Osteocyte (in vitro differentiated cells): ENCODE measurements at regions not wholly inside any gene's neighbourhood (a gene's known extent, or its start where the extent isn't known, plus 50 kb on each side); places are given as distances from the start of the nearest gene placed in this dataset.

Experiments
- DNase-seq: peaks from one replicate; pipeline ENCODE4 v3.0.0; 2021; ENCODE audit warnings: mixed read lengths; ENCODE audit not compliant: unreplicated experiment; ENCODE audit errors: extremely low spot score
- H3K27ac Mint-ChIP-seq: one replicate; pipeline ENCODE4 v1.8.0; 2021; ENCODE audit warnings: mild to moderate bottlenecking, mixed read lengths; ENCODE audit not compliant: unreplicated experiment
- H3K27me3 Mint-ChIP-seq: one replicate; pipeline ENCODE4 v1.8.0; 2021; ENCODE audit warnings: mixed read lengths; ENCODE audit not compliant: unreplicated experiment
- H3K36me3 Mint-ChIP-seq: one replicate; pipeline ENCODE4 v1.8.0; 2021; ENCODE audit warnings: mixed read lengths; ENCODE audit not compliant: unreplicated experiment
- H3K4me1 Mint-ChIP-seq: one replicate; pipeline ENCODE4 v1.8.0; 2021; ENCODE audit warnings: mixed read lengths; ENCODE audit not compliant: unreplicated experiment
- H3K4me3 Mint-ChIP-seq: one replicate; pipeline ENCODE4 v1.8.0; 2021; ENCODE audit warnings: mild to moderate bottlenecking, moderate library complexity, mixed read lengths; ENCODE audit not compliant: unreplicated experiment
- H3K9me3 Mint-ChIP-seq: one replicate; pipeline ENCODE4 v1.8.0; 2021; ENCODE audit warnings: mixed read lengths; ENCODE audit not compliant: unreplicated experiment
- TF ChIP-seq, protein P1 (sequence below): fragments of 200-600 bp; sonication (generic); IDR thresholded peaks from 2 replicates; pipeline ENCODE4 v1.5.0; 2021; ENCODE audit warnings: antibody characterized with exemption, mild to moderate bottlenecking, moderate library complexity

DNA sequence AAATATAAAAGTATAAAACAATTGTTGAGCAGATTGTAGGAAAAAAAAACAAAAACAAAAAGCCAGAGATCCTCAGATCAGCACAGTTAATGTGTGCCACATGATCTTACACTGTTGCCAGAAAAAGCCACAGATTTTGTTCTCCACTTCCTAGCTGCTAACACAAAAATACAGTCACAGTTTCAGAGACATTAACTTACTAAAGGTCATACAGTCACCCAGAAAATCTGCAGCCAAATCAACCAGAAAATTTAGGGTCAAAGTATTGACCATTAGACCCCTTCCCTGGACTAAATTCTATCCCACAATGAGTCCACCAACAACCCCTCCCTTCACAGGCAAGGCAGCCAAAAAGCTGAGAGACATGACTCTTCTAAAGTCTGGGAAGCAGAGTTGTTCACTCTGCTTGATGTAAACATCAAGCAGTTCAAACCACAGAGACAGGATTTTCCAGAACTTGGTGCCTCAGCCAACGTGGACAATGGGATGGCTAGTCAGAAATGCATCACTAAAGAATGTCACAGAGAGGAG is 59.1 kb downstream of the SST start:
- H3K9me3 Mint-ChIP-seq, result no peaks in the 10 kb centered on the region
- H3K4me1 Mint-ChIP-seq, result peaks cover 14% of the 10 kb centered on the region
- TF ChIP-seq, protein P1, sequence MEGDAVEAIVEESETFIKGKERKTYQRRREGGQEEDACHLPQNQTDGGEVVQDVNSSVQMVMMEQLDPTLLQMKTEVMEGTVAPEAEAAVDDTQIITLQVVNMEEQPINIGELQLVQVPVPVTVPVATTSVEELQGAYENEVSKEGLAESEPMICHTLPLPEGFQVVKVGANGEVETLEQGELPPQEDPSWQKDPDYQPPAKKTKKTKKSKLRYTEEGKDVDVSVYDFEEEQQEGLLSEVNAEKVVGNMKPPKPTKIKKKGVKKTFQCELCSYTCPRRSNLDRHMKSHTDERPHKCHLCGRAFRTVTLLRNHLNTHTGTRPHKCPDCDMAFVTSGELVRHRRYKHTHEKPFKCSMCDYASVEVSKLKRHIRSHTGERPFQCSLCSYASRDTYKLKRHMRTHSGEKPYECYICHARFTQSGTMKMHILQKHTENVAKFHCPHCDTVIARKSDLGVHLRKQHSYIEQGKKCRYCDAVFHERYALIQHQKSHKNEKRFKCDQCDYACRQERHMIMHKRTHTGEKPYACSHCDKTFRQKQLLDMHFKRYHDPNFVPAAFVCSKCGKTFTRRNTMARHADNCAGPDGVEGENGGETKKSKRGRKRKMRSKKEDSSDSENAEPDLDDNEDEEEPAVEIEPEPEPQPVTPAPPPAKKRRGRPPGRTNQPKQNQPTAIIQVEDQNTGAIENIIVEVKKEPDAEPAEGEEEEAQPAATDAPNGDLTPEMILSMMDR, result no peak
- no peak overlapping the region for H3K4me3 Mint-ChIP-seq
- DNase-seq, result no peak
- H3K27me3 Mint-ChIP-seq, result peaks cover 37% of the 10 kb centered on the region
- no peaks in the 10 kb centered on the region for H3K36me3 Mint-ChIP-seq
- peak overlapping the region; percentile 55 for H3K27ac Mint-ChIP-seq

DNA sequence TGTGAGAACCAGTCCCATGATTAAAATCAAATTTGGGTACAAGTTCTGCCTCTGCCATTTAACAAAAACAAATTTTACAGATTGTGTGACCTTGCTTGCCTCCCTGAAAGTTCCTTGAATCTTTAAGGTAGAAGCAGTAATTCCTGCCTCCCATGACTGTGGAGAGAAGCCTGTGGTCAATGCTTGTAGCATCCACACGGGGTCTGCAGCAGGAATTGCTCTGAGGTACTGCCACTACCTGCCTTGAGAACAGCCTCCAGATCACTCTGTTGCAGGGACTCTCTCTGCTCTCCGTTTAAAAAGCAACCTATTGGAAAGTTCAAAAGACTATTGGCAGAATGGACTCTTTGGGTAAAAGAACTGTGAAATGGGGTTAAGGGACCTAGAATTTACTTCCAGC is 75.9 kb downstream of the SST start:
- Mint-ChIP-seq H3K4me3 (no peak overlapping the region), H3K27me3 (peaks cover 54% of the 10 kb centered on the region), H3K36me3 (no peaks in the 10 kb centered on the region), H3K9me3 (no peaks in the 10 kb centered on the region), H3K27ac (no peak overlapping the region), H3K4me1 (peaks cover 18% of the 10 kb centered on the region)
- TF ChIP-seq, protein P1, result no peak
- DNase-seq, result no peak

DNA sequence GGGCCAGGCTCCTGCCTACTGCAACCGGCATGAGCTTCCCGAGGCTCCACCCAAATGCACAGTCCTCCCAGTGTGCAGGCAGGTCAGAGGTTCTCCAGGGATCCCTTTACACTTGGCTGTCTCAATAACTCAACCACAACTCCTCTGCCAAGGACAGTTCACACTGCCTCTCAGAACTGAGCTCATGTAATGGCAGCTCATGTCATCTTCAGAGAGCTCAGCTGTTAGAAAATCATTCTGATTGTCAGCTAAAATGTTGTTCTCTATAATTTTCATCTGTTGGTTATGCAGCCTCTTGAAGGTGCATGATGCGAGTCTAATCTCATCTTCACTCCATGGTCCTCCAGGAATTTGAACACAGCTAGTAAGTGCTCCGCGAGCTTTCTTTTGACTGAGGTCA is 76.7 kb downstream of the SST start:
- Mint-ChIP-seq H3K9me3 (no peaks in the 10 kb centered on the region), H3K36me3 (no peaks in the 10 kb centered on the region), H3K27ac (no peak overlapping the region), H3K27me3 (peaks cover 47% of the 10 kb centered on the region), H3K4me3 (no peak overlapping the region), H3K4me1 (peaks cover 18% of the 10 kb centered on the region)
- DNase-seq, result no peak
- TF ChIP-seq, protein P1, result no peak

DNA sequence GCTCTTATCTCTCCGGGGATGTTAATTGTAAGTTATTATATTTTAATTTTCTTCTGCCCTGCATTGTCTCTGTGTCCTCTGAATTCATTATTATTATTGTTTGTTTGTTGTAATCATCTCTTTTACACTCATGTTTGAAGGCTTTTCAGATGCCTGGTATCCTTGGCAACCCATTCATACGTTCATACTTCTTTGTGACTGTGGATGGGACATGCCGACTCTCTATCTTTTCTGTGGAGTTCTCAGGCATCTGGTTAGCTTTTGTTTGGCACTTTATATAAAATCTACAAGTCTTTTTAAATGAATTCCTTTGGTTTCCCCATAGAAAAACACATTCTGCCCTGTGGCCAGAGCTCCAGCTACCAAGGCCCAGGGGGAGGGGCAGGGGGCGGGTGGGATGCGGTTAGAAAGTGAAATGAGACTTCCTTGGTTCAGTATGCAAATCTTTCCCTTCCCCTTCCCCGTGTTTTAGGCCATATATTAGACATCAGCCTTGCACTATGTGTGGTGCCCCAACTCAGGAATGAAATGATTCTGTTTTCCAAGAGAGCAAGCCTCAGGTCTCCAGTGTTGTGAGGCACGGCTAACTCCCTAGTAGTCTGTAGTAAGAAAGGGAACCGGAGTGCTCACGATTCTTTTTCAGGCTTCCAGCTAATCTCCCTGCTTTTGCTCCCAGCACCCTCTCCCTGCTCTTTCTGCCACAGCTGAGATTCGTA is 79.2 kb downstream of the SST start:
- Mint-ChIP-seq H3K36me3 (no peaks in the 10 kb centered on the region), H3K27me3 (peaks cover 39% of the 10 kb centered on the region), H3K9me3 (no peaks in the 10 kb centered on the region), H3K4me1 (peaks cover 18% of the 10 kb centered on the region), H3K4me3 (no peak overlapping the region), H3K27ac (no peak overlapping the region)
- TF ChIP-seq, protein P1, result no peak
- DNase-seq, result no peak

DNA sequence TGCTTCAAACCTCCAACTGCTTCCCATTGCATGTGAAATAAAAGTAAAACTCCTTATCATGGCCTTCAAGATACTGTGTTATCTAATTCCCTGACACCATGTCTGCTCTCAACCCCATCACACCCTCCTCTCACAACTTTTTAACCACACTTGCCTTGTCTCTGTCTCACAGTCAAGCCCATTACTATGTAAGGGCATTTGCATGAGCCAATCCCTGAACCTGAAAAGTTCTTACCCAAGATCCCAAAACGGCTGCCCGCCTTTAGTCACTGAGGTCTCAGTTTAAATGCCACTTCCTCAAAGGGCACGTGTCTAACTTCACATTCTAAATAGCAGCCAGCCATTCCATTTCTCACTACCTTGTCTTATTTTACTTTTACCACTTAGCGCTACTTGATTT is 83.1 kb downstream of the SST start:
- Mint-ChIP-seq H3K36me3 (no peaks in the 10 kb centered on the region), H3K4me3 (no peak overlapping the region), H3K9me3 (peaks cover 7% of the 10 kb centered on the region), H3K4me1 (peaks cover 14% of the 10 kb centered on the region), H3K27me3 (peaks cover 46% of the 10 kb centered on the region), H3K27ac (no peak overlapping the region)
- TF ChIP-seq, protein P1, result no peak
- DNase-seq, result no peak
